Activated CD4-positive, alpha-beta T cell treated with anti-CD3 and anti-CD28 coated beads for 24 hours (primary cell): ENCODE measurements at regions not wholly inside any gene's neighbourhood (a gene's known extent, or its start where the extent isn't known, plus 50 kb on each side); places are given as distances from the start of the nearest gene placed in this dataset.

Experiments used
- DNase-seq, 2 donors: peaks; one replicate each; pipeline ENCODE4 v3.0.0-alpha.2; 2020; ENCODE audit warnings: low read depth in 2 of 2

- no peak for DNase-seq
Observed at GRCh38 chrX:150164971-150165600, 198.0 kb upstream of the MAMLD1 start.

DNA sequence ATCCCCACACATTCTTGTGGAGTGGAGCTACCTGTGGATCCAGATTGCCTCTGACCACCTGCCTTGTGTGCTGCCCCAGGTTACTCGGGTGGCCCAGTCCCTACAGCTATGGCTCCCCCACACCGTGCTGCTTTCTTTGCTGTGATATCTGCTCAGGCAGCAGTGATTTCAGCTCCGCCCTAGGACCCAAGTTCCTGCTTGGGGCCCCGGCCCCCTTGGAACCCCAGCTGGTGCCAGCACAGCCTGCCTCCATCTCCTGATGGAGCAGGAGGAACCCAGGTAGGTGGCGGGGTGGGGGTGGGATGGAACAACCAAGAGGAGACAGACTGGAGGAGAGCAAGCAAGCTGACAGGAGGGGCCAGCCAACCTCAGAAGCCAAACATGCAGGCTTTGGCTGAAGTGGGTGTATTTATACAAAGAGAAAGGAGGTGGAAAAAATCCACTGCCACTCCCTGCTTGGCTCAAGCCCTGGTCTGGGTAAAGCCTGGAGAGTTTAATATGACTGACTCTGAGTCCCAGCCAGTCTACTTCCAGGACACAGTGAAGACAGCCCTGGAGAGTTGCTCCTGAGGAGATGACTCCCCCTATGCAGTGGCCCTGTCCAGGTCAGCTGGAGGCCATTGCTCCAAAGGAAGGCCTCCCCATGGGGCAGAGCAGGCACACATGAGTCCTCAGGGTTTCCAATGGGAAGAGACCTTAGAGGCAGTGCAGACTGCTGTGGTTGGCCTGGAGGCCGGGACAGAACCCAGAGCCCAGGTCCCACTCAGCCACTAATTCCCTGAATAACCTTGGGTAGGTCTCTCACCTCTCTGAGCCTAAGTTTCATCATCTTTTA, 197.1 kb upstream of the MAMLD1 start:
- DNase-seq: no peak

GRCh38 chrX:150167482-150168324, 195.4 kb upstream of the MAMLD1 start:
- no peak for DNase-seq

GRCh38 chrX:150182161-150182560, 181.0 kb upstream of the MAMLD1 start:
- no peak for DNase-seq

- no peak for DNase-seq
Observed at GRCh38 chrX:150184491-150184890, 178.6 kb upstream of the MAMLD1 start.

- DNase-seq: no peak
Observed at GRCh38 chrX:150185766-150186165, 177.4 kb upstream of the MAMLD1 start.

DNA sequence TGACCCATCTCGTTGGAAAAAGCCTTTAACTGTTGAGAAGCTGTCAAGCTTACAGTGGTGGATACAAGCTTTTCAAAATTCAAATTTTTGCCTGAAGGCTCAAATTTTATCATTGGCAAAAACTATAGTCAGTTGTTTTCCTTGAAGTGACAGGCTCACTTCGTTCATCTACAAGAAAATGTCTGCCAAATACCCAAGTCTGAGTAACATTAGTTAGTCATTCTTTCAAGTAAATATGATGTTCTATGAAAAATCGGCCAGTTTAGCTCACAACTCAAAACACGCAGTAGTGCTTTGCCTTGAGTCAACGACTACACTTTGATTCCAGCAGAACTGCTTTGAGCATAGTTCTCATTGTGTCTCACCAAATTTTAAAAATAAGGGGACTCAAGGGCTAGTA, 170.3 kb upstream of the MAMLD1 start:
- no peak for DNase-seq

DNA sequence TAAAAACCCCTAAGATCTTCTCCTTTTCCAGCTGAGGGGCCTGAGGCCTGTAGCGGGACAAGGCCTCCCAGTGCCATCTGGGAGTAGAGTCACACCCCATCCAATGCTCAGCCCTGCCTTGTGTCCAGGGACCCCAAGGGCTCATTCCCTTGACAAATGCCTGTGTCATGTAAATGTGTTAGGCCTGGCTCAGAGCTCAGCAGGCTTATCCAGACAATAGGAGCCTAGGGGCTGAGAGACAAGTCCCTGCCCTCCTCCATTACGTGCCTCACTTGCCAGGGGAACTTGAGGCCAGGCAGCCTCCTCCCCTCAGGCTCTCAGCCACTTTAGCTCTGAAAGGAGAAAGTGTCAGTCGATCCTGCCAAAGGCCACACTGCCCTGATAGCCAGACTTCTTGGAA, 166.8 kb upstream of the MAMLD1 start:
- DNase-seq: no peak

DNA sequence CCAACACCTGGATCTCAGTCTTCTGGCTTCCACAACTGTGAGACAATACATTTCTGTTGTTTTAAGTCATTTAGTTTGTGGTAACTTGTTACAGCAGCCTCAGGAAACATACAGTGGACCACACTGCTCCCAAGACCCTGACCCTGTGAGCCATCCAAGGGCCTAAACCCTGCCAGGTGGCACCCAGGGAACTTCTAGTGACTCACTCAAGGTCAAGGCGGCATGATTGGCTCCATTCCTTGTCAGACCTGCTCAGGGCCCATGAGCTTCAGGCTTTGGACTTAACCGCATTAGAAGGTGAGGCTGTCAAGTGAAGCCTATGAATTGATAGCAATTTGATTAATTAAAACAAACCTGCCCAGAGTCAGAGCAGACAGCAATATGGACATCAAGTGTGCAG, 165.7 kb upstream of the MAMLD1 start:
- no peak for DNase-seq

GRCh38 chrX:150198776-150199175, 164.3 kb upstream of the MAMLD1 start:
- DNase-seq: no peak

GRCh38 chrX:150199181-150199580, 163.9 kb upstream of the MAMLD1 start:
- no peak for DNase-seq

DNA sequence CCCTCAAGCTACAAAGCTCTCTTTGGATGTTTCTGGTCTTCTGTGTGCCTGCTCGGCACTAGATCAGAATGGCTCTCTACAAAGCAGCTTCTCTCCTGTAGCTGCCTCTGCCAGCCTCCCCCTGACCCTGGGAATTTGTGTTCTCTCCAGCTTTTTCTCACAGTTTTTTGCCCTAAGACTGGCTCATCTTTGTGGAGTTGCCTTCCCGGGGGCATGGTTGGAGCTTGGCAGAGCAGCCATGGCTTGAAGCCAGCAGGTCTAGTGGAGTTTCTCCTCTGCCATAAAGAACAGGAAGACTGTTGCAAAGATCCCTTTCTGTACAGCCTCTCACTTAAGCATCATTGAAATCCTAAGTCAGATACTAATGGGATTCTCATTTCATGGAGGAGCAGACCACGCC, 163.3 kb upstream of the MAMLD1 start:
- no peak for DNase-seq

GRCh38 chrX:150200361-150200760, 162.8 kb upstream of the MAMLD1 start:
- no peak for DNase-seq

DNA sequence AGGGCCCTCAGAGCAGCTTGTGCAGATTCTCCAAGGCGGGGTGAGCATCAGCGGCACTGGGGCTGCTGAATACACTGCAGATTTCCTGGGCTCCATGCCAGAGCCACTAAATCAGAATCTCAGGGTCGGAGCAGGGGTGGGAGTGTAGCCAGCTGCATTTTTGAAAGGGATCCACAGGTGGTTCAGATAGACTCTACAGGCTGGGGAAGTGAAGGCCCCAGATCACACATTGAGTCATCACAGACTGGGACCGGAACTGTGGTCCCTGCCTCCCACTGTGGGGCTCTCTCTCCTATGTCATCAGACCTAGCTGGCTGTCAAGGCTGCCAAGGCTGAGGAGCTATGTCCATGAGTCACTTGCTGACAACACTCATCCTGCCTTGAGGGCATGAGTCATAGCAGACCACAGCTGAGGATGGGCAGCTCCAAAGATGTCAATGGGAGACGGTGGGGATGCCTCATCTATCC, 162.3 kb upstream of the MAMLD1 start:
- DNase-seq: peak; percentile 17 to 36

- DNase-seq: no peak
Observed at GRCh38 chrX:150201391-150201790, 161.7 kb upstream of the MAMLD1 start.

DNA sequence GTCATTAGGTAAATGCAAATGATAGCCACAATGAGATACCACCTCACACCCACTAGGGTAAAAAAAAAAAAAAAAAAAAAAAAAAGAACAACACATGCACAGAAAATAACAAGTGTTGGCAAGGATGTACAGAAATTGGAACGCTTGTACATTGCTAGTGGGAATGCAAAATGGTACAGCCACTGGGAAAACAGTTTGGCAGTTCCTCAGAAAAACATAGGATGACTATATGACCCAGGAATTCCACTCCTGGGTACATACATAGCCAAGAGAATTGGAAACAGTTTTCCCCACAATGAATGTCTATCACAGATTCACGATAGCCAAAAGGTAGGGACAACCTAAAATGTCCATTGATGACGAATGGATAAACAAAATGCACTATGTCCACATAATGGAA, 161.3 kb upstream of the MAMLD1 start:
- DNase-seq: no peak

DNA sequence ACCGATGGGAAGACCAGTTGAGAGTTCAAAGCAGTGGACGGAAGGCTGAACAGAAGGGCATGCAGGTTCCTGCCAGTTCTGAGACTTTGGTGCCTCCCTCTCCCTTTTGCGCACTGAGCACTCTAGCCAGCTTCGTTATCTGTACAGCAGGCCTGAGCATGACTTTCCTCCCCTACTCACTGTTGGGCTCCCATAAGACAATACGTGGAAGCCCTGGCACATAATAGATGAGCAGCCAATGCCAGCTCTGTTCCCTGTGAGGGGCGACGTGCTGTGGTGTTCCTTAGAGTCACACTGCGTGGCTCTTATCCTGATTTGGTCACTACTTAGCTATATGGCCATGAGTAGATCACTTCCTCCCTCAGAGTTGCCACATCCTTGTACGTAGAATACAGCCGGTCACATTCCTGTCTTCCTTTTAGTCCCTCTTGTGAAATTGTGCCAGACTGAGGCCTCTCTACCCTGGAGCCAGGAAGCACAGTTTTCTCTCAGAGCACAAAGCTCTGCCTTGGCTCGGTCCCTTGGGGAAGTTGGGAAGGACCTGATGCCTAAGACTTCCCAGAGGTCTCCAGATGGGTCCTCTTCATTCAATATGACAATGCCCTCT, 160.4 kb upstream of the MAMLD1 start:
- DNase-seq: no peak

DNA sequence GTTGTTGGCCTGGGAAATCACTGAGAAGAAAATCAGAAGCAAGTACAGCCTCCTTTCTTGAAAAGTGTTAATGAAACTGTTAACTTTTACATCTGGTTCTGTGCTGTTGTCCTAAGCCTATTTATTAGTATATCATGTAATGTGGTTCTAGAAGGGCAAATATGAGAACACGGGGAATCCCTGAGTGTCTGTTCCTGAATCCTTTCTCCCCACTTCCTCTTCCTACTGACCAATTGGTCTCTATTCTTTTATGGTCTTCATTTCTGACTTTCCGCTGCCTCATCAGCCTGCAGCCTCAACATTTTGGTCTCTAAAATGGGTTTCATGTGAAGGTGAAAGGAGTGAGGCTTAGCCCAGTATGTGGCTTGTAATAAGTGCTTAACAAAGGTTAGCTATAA, 159.9 kb upstream of the MAMLD1 start:
- DNase-seq: no peak

DNA sequence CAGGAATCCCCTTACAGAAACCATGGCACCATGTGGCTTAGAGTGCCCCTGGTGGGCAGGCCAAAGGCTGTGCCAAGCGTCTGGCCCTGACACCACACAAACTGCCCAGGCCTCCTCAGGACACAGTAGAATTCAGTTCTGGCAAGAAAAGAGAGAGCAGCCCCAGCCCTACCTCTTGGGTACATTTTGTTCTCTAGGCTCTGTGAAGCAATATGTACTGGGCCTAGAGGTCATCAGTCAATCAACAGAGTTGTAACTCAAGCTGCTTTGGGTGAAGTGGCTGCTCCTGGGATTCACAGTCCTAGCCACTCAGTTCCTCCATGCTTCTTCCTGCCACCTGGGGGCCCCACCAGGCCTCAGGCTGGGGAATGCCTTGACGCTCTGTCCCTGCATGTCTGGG, 158.1 kb upstream of the MAMLD1 start:
- no peak for DNase-seq

DNA sequence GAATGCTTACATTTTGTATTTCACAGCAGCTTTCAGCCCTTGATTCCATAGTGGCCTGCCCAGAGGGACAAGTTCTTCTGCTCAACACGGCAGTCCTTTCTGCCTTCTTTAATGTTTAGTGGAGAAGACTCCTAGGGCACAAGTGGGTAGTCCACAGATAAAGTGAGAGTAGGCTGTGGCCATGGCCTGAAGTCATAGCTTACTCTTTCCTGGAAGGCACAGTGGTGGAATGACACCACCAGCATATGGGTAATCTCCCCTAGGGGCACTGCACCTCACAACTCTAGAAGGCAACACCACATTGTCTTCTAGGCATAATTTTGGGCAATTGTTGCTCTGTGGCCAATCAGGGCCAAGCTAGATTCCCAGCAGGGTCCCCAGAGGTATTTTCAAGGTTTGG, 155.4 kb upstream of the MAMLD1 start:
- no peak for DNase-seq

- no peak for DNase-seq
Observed at GRCh38 chrX:150211988-150212387, 151.1 kb upstream of the MAMLD1 start.
